ENCODE measurements at regions not wholly inside any gene's neighbourhood (a gene's known extent, or its start where the extent isn't known, plus 50 kb on each side); places are given as distances from the start of the nearest gene placed in this dataset.

DNA sequence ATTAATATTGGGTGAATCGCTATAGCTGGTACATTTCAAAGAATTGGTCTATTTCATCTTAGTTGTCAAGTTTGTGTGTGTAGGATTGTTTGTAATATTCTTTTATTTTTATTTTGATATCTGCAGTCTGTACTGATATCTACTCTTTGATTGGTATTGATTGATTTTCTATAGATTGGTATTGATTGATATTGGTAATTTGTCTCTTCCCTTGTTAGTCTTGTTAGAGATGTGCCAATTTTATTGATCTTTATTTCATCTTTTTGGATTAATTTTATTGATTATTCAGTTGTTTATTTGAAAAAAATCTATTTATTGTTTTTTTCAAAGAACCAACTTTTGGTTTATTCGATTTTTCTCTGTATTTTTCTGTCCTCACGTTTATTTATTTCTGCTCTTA lies 61.4 kb downstream of the TM2D3 start:
- no peak for DNase-seq (ENCODE audit: low spot score)

- no peak for DNase-seq (ENCODE audit: low spot score)
Measured at GRCh38 chr15:101583284-101583683, 68.9 kb downstream of the TM2D3 start.

GRCh38 chr15:101580431-101580830 lies 71.8 kb downstream of the TM2D3 start:
- no peak for DNase-seq (ENCODE audit: low spot score)

DNA sequence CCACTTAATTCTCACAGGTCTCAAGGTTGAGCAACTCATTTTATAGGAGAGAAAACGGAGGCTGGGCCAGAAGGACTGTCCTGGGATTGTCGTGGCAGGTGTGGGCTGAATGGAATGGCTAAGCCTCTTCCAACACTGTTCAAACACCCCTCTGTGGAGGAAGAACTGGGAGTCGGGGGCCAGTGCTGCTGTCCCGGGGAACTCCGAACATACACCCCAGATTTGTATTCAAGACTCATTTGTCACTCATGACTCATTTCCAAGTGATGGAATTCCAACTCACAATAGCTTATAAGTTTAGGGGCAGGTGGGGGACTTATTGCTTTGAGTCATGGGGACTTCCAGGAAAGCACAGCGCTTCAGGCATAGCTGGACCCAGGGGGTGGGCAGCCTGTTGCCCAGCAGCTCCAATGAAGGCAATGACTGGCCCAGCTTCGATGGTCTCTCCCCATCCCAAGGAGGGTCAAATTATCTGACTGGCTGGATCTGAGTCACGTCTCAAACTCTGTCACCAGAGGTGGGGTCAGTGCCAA lies 72.5 kb downstream of the TM2D3 start:
- no peak for DNase-seq (ENCODE audit: low spot score)

GRCh38 chr15:101578443-101578894 lies 73.7 kb downstream of the TM2D3 start:
- peak; percentile 89 for DNase-seq (ENCODE audit: low spot score)

DNA sequence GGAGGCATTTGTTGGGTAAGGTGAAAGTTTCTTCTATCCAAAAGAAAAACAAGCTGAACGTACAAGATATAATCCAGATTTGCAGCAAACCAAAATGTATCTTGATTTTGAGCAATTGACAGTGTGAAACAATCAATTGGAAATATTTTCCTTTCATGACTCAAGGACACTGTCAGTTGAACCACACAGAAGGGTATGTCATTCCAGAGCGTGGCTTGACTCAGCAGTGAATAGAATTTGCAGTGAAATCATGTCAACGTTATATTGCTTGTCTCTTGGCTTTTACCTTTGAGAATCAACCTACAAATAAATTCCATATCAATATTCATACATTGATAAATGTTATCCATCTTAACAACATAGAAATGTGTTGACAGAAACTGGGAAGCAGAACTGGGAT lies 78.2 kb downstream of the TM2D3 start:
- no peak for DNase-seq (ENCODE audit: low spot score)

DNA sequence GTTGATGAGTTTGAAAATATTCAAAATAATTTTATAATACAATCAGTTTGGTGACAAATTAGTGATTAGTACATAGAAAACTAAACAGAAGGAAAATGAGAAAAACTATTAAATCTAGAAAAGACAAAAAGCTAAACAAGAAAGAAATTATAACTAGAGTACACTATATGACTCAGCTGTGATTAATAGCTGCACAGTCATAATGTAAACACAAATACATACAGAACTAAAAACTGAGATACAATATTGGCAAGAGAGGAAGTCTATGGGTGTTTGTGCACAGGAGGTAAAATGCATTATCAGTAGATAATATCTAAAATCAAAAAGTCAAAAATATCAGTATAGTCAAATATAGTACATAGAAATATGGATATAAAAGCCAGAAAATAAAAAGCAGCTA lies 80.7 kb upstream of the PCSK6 start:
- no peak for DNase-seq (ENCODE audit: low spot score)

- DNase-seq (ENCODE audit: low spot score) = no peak
Measured at GRCh38 chr15:101568821-101569555, 79.5 kb upstream of the PCSK6 start.

- no peak for DNase-seq (ENCODE audit: low spot score)
Measured at GRCh38 chr15:101568309-101568708, 78.8 kb upstream of the PCSK6 start.

DNA sequence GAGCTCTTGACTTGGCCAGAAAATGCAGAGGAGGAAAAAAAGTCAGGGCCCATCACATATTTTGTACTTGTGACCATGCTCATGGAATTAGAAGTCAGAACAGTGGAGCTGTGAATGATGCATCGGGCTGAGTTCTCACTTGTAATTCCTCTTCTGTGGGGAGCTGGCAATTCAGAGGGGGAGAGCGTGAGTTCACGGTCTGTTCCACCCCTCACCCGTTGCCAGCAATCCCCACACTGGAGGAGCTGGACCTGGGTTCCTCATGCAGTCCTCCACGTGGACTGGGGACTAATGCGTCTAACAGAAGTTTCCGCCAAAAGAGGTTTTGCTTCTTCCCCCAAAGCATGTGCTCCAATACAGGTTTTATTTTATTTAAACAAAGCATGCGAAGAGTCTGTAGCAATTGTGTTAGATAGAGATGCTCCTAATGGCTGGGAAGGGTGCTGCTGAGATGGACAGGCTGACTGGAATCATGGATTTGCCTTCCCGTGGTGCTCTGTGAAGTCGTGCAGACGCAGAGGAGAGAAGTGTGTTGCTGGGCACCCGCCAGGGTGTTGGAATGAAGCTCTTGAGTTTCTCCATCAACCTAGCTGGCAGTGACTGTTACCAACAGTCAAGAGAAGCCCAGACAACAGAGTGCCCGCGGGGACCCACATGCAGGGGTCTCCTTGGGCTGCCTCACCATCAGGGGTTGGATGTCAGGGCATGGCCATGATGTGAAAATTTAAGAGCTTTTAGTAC lies 77.4 kb upstream of the PCSK6 start:
- DNase-seq (ENCODE audit: low spot score) = no peak

DNA sequence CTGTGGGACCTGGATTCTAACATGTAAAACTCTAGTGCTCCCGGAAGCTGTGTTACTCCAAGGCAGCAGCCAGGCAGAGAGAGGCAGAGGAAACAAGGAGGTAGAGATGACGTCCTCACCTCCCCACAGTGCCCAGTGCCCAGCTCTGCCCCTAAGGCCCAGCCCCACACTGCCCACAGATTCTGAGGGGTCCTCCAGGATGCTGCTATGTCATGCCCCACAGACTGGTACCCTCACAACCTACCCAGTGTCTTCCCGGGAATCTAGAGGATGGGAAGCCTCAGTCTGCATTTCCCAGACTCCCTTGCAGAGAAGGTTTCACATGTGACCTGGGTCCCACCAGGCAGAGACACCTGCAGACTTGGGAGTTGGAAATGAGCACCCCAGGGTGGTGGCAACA lies 75.9 kb upstream of the PCSK6 start:
- DNase-seq (ENCODE audit: low spot score) = no peak

GRCh38 chr15:101563176-101563796 lies 73.8 kb upstream of the PCSK6 start:
- no peak for DNase-seq (ENCODE audit: low spot score)

GRCh38 chr15:101562428-101563059 lies 73.0 kb upstream of the PCSK6 start:
- no peak for DNase-seq (ENCODE audit: low spot score)

DNA sequence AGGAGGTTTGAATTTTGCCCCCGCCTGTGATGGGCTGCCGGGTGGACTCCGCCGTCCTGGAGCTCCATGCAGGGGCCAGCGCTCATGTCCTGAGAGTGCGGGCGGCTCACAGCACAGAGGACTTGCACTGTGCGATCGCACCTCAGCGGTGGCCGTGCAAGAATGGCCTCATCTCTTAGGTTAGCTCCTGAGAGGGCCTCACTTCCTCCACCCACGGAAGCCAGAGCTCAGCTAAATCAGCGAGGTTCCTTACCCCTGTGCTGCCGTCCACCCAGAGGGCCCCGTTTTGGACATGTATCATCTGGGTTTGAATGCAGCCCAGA lies 72.0 kb upstream of the PCSK6 start:
- no peak for DNase-seq (ENCODE audit: low spot score)

DNA sequence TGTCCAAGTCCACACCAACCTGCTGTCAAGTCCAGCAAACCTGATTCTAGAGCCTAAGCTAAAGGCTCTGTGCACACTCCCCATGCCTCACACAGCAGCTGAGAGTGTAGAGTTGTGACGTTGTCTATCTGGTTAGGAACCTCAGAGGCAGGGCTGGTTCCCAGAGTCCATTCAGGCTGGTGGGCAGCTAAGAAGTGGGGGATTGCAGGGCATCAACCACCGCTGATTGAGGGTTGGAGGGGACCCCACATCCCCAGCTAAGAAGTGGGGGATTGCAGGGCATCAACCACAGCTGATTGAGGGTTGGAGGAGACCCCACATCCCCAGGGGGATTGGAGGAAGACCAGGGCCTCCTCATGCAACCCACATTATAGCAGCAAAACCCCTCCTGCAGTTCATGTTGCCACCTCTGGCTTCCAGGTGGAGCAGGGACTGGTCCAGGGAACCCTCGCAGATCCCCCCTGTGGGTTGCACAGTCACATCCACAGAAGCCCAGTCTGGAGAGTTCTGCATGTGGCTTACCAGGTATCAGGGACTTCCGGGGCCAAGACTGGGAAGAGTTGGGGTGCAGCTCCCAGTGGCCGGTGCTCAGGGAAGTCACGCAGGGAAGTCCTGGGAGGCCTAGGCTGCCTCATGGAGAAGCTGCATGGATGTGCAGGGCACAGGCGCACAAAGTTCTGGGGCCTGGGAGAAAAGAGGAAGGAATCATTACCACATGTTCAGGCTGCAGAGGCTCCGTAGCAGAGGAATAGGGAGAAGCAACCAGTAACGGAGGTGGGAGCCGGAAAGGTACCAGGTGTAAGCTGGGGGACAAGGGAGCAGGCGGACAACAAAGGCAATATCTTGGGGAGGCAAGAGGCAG lies 71.4 kb upstream of the PCSK6 start:
- no peak for DNase-seq (ENCODE audit: low spot score)

- no peak for DNase-seq (ENCODE audit: low spot score)
Measured at GRCh38 chr15:101559952-101560351, 70.4 kb upstream of the PCSK6 start.

DNA sequence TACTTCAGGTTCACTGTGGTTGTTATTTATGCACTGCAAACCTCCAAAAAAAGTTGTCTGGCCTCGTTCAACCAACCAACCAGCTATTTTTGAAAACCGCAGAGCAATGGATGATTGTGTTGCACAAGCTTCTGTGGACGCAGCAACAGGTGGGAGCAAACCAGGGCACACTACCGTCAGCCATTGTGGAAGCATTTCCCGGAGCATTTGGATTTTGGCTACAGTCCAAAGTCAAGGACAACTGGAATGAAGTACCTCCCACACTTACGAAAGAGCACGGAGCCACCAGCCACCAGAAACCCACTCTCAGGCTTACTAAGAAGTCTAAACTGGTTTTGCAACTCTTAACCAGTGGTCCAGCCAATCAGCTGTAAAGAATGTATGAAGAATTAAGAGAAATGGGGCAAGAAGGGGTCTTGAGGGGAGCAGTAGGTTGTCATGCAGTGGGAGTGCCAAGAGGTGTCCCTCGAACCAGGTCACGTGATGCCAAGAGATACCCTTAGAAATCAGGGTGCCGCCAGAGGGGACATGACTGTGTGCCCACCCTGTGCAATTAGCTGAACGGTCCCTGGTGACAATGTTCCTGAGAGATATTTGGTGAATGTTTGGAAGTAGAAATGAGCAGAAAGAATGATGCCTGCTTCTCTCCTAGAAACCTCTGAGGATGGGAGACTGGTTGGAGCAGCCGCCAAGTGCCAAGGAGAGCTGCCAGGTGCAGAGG lies 68.9 kb upstream of the PCSK6 start:
- peak; percentile 69 for DNase-seq (ENCODE audit: low spot score)

- no peak for DNase-seq (ENCODE audit: low spot score)
Measured at GRCh38 chr15:101556273-101556672, 66.8 kb upstream of the PCSK6 start.

DNA sequence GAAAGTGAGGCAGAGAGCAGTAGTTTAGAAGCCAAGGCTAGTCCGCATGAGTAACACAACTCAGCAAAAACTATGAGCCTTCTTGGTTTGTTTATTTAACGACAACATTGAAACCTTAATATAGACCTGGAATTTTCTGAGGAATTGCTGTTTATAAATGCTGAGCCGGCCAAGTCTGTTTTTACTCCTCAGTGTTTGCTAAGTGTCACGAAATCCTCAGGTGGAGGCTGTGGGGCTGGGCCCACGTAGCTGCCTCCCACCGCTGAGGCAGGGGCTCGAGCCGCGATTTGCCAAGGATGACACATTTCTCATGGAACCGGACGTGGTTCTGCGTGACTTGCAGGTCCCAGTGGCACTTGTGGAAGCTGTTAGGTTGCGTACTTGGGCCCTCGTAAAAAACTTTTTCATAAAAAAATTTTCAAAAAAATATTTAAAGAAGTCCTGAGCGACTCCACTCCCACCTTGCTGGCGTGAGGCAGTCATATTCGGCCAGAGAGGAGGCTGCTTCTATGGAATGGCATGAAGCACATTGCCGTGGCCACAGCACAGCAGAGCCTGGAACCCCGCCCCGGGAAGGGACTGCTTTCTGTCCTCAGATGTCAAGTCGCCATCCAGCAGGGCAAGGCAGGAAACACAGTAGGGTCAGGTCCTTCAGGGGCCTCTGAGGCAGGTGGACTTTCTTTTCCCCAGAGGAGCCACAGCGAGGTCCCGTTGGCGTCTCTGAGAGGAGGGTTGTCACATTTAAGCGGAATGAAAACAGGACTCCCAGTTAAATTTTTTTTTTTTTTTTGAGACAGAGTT lies 64.8 kb upstream of the PCSK6 start:
- no peak for DNase-seq (ENCODE audit: low spot score)

Data from HuH-7 (cell line).